NCI-H748 treated with DMSO at 0.1 percent for 48 hours (cell line): ENCODE measurements at regions not wholly inside any gene's neighbourhood (a gene's known extent, or its start where the extent isn't known, plus 50 kb on each side); places are given as distances from the start of the nearest gene placed in this dataset.
A peak's percentile ranks its signal among the peaks of the same experiment; 100 is the strongest.

ENCODE experiments used
- DNase-seq: peaks from one replicate; lab custom pipeline; 2025; lab: John Stamatoyannopoulos, UW

DNA sequence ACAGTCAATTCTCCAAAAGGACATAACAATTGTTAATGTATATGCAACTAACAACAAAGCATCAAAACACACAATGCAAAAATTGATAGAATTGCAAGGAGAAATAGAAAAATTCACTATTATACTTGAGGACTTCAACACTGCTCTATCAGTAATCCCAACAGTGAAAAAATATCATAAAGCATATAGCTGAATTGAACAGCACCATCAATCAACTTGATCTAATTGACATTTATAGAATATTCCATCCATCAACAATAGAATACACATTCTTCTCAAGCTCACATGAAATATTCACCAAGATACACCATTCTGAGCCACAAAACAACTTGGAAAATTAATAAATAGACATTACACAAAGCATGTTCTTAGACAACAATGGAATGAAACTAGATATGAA, 60.1 kb upstream of the ASXL3 start:
- DNase-seq = no peak

DNA sequence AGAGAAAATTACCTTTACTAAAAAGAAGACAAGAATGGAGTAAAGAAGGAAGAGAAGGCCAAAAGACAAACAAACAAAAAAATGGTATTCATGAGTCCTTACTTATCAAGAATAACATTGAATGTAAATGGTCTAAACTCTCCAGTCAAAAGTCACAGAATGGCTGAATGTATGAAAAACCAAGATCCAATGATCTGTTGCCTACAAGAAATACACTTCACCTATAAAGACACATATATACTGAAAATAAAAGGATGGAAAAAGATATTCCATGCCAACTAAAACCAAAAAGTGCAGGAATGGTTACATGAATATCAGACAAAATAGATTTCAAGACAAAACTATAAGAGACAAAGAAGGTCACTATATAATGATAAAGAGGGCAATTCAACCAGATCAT, 65.0 kb upstream of the ASXL3 start:
- no peak for DNase-seq

DNA sequence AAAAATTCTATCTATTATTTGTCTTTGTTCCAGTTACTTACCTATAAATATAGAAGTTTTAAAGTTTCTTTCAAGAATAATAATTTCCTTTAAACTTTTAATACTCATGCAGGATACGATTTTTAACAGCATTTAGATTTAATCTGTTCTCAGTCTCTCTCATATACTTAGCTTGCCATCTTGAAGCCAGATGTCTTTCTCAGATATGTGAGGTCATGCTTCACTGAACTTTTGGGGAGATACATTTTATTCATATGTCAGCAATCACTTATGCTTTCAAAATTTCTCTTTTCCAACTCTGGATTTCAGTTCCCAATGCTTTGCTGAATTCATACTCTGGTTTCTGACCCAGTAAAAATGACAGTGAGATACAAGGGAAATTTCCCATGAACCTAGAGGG, 66.5 kb upstream of the CCDC178 start:
- no peak for DNase-seq

DNA sequence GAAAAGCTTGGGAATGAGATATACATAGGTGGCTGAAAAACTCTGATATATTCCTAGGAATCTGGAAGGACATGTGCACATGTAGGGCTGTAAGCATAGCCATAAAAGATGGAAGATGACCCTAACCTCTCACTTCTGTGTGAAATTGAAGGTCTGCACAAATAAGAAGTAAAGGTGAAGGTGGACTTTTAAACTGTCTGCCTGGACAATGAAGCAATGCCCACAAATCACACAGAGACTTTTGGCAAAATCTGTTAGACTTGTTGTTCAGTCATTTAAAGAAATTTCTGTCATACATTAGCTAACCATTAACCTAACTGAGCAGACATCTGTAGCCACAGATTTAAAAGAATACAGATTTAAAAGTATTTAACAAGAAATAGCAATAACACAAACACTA, 65.3 kb upstream of the CCDC178 start:
- no peak for DNase-seq

DNA sequence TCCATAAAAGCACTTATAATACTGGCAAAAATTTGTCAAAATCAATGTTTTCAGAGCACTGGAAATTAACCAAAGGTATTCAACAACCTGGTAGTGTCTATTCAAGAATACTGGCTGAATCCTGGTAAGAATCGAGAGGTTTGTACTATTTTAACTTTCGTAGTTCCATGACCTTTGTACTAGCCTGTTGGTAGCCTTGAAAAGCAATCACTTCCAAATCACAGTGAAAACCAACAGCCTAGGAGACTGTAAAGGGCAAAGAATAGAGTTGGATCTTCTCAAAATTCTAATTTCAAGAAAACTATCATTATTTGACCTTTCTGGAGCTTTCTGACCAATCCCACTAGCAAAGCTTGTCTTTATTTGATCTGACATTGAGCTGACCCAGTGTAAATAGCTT, 64.8 kb upstream of the CCDC178 start:
- DNase-seq = no peak

DNA sequence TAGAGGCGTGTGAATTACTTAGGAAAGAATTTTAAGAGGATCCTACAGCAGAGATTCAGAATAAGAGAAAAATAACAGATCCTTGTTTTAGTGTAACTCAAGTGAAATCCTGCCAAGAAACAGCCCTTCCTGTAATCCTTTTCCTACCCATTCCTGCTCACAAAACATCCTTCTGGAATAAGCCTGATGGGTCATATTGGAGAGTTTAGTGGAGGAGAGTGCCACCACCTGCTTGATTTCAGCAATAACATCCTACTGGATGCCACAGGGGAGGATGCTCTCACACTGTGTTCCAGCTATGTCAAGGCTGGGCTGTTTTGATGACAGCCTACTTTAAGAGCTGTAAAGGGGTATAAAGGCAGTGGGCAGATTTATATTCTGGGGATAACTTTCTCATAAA, 54.8 kb upstream of the CCDC178 start:
- DNase-seq = peak; percentile 57
